Mucosa of rectum (tissue), 2 donors: ENCODE measurements at regions not wholly inside any gene's neighbourhood (a gene's known extent, or its start where the extent isn't known, plus 50 kb on each side); places are given as distances from the start of the nearest gene placed in this dataset.

Source experiments
- H3K27ac ChIP-seq, 2 donors: one replicate each; pipeline ENCODE4 v1.7.0; 2013; ENCODE audit warnings: inconsistent platforms in 2 of 2, low read depth in 2 of 2, low read length in 2 of 2
- H3K27me3 ChIP-seq, 2 donors: one replicate each; pipeline ENCODE4 v1.7.0; 2013; ENCODE audit warnings: low read length in 2 of 2; ENCODE audit not compliant: control insufficient read depth in 2 of 2, insufficient read depth in 2 of 2
- H3K36me3 ChIP-seq, 2 donors: one replicate each; pipeline ENCODE4 v1.7.0; 2013; ENCODE audit warnings: low read length in 2 of 2; ENCODE audit not compliant: control insufficient read depth in 2 of 2, insufficient read depth in 2 of 2
- H3K4me1 ChIP-seq, 2 donors: one replicate each; pipeline ENCODE4 v1.7.0; 2013; ENCODE audit warnings: low read length in 2 of 2, mild to moderate bottlenecking in 1 of 2; ENCODE audit not compliant: control insufficient read depth in 2 of 2, insufficient read depth in 2 of 2
- H3K4me3 ChIP-seq, 2 donors: one replicate each; pipeline ENCODE4 v1.7.0; 2013; ENCODE audit warnings: low read length in 2 of 2
- H3K9ac ChIP-seq, 2 donors: one replicate each; pipeline ENCODE4 v1.7.0; 2013; ENCODE audit warnings: low read length in 2 of 2, low read depth in 1 of 2, mild to moderate bottlenecking in 1 of 2
- H3K9me3 ChIP-seq, 2 donors: one replicate each; pipeline ENCODE4 v1.7.0; 2013; ENCODE audit warnings: low read length in 2 of 2; ENCODE audit not compliant: control insufficient read depth in 2 of 2
- donor health status: healthy.
- donor health status: Normal muscosa, but diverticular disease.

GRCh38 chr17:12395733-12396354 is 269.8 kb upstream of the MYOCD start:
- Histone ChIP-seq H3K9ac (no peak overlapping the region), H3K36me3 (no peaks in the 10 kb centered on the region), H3K4me1 (no peaks in the 10 kb centered on the region), H3K9me3 (no peaks in the 10 kb centered on the region), H3K27me3 (no peaks in the 10 kb centered on the region), H3K27ac (no peak overlapping the region), H3K4me3 (no peak overlapping the region)

GRCh38 chr17:12398441-12399051 is 267.1 kb upstream of the MYOCD start:
- no peaks in the 10 kb centered on the region for H3K4me1 ChIP-seq
- no peaks in the 10 kb centered on the region for H3K9me3 ChIP-seq
- no peak overlapping the region for H3K27ac ChIP-seq
- H3K4me3 ChIP-seq: no peak overlapping the region
- no peaks in the 10 kb centered on the region for H3K36me3 ChIP-seq
- H3K27me3 ChIP-seq: no peaks in the 10 kb centered on the region
- H3K9ac ChIP-seq: no peak overlapping the region

- Histone ChIP-seq H3K9me3 (no peaks in the 10 kb centered on the region), H3K27ac (no peak overlapping the region), H3K4me3 (no peak overlapping the region), H3K9ac (no peak overlapping the region), H3K36me3 (no peaks in the 10 kb centered on the region), H3K4me1 (no peaks in the 10 kb centered on the region), H3K27me3 (no peaks in the 10 kb centered on the region)
Observed at GRCh38 chr17:12402963-12403622, 262.6 kb upstream of the MYOCD start.

GRCh38 chr17:12403881-12404398 is 261.8 kb upstream of the MYOCD start:
- H3K27ac ChIP-seq: no peak overlapping the region

GRCh38 chr17:12406623-12407215 is 259.0 kb upstream of the MYOCD start:
- Histone ChIP-seq H3K9me3 (no peaks in the 10 kb centered on the region), H3K9ac (no peak overlapping the region), H3K4me3 (no peak overlapping the region), H3K27ac (no peak overlapping the region), H3K4me1 (no peaks in the 10 kb centered on the region), H3K27me3 (no peaks in the 10 kb centered on the region), H3K36me3 (no peaks in the 10 kb centered on the region)

More at GRCh38 chr17:12403881-12404398, 261.8 kb upstream of the MYOCD start:
- H3K36me3 ChIP-seq: no peaks in the 10 kb centered on the region
- H3K4me1 ChIP-seq: no peaks in the 10 kb centered on the region
- no peaks in the 10 kb centered on the region for H3K27me3 ChIP-seq
- no peak overlapping the region for H3K9ac ChIP-seq
- H3K9me3 ChIP-seq: no peaks in the 10 kb centered on the region
- H3K4me3 ChIP-seq: no peak overlapping the region

- Histone ChIP-seq H3K9ac (no peak overlapping the region), H3K4me1 (no peaks in the 10 kb centered on the region), H3K27ac (no peak overlapping the region), H3K9me3 (no peaks in the 10 kb centered on the region), H3K4me3 (no peak overlapping the region), H3K36me3 (no peaks in the 10 kb centered on the region), H3K27me3 (no peaks in the 10 kb centered on the region)
Observed at GRCh38 chr17:12407495-12408252, 258.0 kb upstream of the MYOCD start.

GRCh38 chr17:12409082-12409481 is 256.6 kb upstream of the MYOCD start:
- no peaks in the 10 kb centered on the region for H3K4me1 ChIP-seq
- H3K9me3 ChIP-seq: no peaks in the 10 kb centered on the region
- no peak overlapping the region for H3K27ac ChIP-seq
- no peak overlapping the region for H3K4me3 ChIP-seq
- no peak overlapping the region for H3K9ac ChIP-seq
- no peaks in the 10 kb centered on the region for H3K27me3 ChIP-seq
- no peaks in the 10 kb centered on the region for H3K36me3 ChIP-seq

- H3K9me3 ChIP-seq: no peaks in the 10 kb centered on the region
Observed at GRCh38 chr17:12410717-12411116, 255.0 kb upstream of the MYOCD start.

GRCh38 chr17:12415031-12415430 is 250.7 kb upstream of the MYOCD start:
- no peak overlapping the region for H3K9ac ChIP-seq
- H3K27me3 ChIP-seq: no peaks in the 10 kb centered on the region
- no peak overlapping the region for H3K4me3 ChIP-seq
- no peaks in the 10 kb centered on the region for H3K36me3 ChIP-seq
- no peak overlapping the region for H3K27ac ChIP-seq
- no peaks in the 10 kb centered on the region for H3K9me3 ChIP-seq
- H3K4me1 ChIP-seq: no peaks in the 10 kb centered on the region

More at GRCh38 chr17:12410717-12411116, 255.0 kb upstream of the MYOCD start:
- no peaks in the 10 kb centered on the region for H3K4me1 ChIP-seq
- H3K4me3 ChIP-seq: no peak overlapping the region
- no peak overlapping the region for H3K9ac ChIP-seq
- H3K27ac ChIP-seq: no peak overlapping the region
- no peaks in the 10 kb centered on the region for H3K36me3 ChIP-seq
- no peaks in the 10 kb centered on the region for H3K27me3 ChIP-seq
